GM21576 (cell line): ENCODE measurements at regions not wholly inside any gene's neighbourhood (a gene's known extent, or its start where the extent isn't known, plus 50 kb on each side); places are given as distances from the start of the nearest gene placed in this dataset.

ENCODE experiments used
- ATAC-seq: cut with Tn5 transposase; IDR thresholded peaks from one replicate; pipeline ENCODE4 v1.9.1; 2021; ENCODE audit warnings: mild to moderate bottlenecking, moderate library complexity; ENCODE audit not compliant: unreplicated experiment

DNA sequence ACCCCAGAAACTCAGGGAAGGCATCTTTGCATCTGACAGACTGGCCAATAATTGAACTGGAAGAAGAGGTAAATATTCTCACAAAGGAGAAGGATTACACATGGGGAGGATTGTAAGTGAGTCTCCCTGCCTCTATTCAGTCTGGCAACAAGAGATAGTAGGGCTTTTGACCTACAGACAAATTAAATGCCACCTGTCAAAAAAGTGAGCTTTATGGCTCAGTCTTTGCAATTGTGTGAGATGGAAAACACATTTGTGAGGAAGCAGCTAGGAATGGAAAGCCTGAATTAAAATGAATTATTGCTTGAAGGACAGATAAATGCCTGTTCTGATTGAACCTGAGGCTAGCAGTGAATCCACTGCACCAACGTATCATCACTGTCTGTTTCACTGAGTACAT, 173.3 kb upstream of the GOLIM4 start:
- no peak for ATAC-seq

- ATAC-seq, result no peak
Observed at GRCh38 chr3:168267179-168267578, 171.5 kb upstream of the GOLIM4 start.

GRCh38 chr3:168266335-168266734, 170.6 kb upstream of the GOLIM4 start:
- ATAC-seq, result no peak

DNA sequence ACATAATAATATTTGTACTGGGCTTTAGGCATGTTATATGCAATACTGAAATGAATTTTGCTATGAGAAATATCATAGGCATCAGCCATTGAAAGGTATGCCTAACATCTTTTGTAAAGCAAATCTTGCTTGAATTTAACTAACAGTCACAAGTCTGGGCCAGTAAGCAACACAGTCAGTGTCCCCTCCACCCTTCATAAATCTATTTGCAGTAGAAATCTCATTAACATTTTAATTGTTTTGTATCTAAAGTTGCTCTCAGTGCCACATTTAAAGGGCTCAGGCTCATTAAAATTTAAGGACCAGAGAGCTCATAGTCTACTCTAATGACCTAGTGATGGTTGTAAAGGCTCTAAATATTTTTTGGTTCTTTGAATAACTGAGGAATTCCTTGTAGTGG, 167.2 kb upstream of the GOLIM4 start:
- ATAC-seq, result no peak

DNA sequence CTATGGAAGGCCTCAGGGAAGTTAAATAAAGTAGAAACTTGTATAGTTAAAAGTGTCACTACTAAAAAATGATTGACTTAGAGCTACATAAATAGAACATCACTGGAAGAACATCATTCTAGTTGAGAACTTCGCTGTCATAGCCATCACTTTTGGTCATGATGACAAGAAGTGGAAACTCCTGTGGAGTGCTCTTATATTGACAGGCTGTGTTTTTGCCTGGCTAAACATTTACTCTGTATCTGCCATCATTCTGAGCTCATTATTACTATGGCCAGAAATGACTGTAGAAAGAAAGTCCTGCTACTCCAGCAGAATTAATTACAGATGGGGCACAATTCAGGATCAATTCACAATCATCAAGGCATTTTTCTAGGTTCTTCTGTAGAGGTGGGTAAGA, 165.1 kb upstream of the GOLIM4 start:
- no peak for ATAC-seq

DNA sequence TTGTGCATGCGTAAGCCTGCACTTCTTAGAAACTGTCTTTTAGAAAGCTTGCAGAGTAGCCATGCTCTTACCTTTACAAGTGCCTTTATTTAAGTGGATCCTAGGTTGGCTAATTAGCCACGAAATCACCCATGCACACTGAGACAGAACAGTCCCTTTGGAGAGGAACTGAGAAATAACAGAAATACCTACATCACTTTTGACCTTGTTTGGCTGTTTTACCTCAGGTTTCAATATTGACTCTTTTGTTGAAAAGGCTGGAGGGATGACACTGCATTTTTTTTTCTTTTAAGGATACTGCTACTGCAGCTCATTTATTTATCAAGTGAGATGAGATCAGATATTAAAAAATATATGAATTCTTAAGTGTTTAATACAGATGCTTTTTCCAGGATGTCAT, 155.6 kb upstream of the GOLIM4 start:
- ATAC-seq, result peak; percentile 51

- peak; percentile 26 for ATAC-seq
Observed at GRCh38 chr3:168250415-168250861, 154.7 kb upstream of the GOLIM4 start.

DNA sequence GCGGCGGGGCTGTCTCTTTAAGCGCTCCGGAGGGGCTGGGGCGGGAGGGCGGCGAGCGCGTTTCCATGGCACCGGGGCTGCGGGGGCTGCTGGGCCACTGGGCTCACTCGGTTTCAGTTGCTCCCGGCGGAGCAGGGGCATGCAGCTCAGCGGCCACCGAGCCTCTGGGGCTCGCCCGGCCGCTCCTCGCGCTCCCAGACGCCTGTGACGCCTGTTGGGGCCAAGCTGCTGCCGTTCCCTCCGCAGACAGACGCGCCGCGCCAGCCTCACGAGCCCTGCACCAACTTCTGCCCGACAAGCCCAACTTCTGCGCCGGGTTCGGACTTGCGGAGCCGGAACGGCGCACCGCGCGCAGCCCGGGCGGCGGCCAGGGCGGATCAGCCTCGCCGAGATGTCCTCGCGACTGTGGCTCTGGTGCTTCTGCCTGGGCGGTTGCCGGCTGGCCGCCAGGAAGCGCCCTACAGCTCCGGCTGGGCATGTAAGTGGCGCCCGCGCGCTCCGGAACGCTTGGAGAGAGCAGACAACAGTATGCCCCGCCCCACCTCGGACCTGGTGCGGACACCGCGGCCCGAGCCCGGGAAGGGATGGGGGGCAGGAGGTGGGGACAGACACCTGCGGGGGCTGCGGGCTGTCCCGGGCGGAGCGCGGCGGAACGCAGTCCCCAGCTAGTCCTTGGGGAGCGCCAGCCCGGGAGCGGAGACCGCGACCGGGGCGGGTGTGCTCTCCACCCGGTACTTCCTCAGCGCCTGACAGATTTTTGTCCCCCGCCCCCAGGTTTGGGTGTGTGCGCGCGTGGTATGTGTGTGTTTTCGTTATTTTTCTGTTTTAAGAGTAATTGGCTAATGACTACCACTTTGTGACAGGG, 154.1 kb upstream of the GOLIM4 start:
- ATAC-seq, result peak; percentile 71

DNA sequence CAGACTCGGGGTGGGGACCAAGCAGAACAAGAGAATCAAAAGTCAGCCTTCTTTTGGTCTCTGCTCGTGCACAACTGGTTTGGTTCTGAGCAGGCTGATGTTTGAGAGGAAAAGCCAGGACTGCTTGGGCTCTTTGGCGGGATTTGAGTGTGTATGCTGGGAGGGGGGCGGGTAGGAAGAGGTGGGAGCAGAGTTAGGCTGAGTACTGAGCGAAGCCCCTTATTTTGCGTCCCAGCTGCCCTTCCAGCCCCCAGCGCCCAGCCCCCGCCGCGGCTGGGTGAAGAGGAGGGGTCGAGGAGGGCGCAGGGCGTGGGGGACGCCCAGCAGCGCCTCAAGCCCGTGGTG, 153.5 kb upstream of the GOLIM4 start:
- ATAC-seq, result no peak

GRCh38 chr3:168248383-168249204, 152.9 kb upstream of the GOLIM4 start:
- no peak for ATAC-seq

- no peak for ATAC-seq
Observed at GRCh38 chr3:168241156-168241555, 145.4 kb upstream of the GOLIM4 start.

- ATAC-seq, result no peak
Observed at GRCh38 chr3:168239287-168239686, 143.6 kb upstream of the GOLIM4 start.

GRCh38 chr3:168233001-168233400, 137.3 kb upstream of the GOLIM4 start:
- no peak for ATAC-seq

- ATAC-seq, result no peak
Observed at GRCh38 chr3:168223085-168223484, 127.4 kb upstream of the GOLIM4 start.

DNA sequence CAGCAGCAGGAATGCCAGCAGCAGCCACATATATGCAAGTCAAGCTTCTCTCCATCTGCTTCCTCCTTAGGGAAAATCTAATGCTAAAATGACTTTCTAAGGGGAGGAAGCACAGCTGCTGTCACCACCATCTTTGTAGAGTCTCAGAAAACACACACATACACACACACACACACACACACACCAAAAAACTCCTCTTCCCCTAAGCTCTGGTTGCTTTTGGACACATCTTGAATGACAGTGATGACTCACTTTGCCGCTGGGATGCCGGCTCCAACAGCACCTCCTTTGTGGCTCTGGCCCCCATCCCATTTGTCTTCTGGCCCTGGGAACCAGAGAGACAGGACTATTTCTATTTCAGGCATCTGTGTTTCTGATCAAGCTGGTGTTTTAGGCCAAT, 124.8 kb upstream of the GOLIM4 start:
- no peak for ATAC-seq

GRCh38 chr3:168219530-168219929, 123.8 kb upstream of the GOLIM4 start:
- ATAC-seq, result no peak

DNA sequence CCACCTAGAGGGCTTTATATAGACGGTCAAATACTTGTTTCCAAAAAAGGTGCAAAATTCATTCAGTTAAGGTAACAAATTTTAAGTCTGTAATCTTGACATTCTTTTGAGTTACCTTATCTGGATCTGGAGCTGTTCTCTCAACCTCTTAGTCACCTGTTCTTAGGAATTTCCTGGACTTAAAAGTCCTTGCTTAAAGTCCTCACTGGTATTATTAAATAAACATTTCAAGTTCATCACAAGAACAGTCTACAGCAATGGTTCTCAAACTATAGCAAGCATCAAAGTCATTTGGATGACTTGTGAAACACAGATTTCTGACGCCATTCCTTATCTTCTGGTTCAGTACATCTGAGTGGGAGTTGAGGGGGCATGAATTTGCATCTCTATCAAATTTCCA, 122.9 kb upstream of the GOLIM4 start:
- ATAC-seq, result no peak

GRCh38 chr3:168216851-168217250, 121.1 kb upstream of the GOLIM4 start:
- ATAC-seq, result no peak

DNA sequence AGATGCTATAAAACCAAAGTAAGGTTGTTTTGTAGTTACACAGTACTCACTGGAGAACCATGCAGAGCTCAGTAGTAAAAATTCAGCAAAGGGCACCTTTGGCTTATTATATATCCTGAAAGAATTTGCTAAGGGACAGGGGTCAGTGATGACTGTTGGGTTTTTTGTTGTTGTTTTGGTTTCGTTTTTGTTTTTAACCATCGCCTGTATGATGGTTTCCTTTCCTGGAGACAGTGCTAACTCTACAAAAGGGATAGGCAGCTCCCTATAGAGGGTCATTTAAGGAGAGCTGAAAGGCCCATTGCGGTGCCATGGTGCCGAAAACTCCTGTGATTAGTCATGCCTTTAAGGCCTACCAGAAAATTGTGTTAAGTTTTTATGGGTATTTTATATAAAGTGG, 118.2 kb upstream of the GOLIM4 start:
- ATAC-seq, result peak; percentile 97

DNA sequence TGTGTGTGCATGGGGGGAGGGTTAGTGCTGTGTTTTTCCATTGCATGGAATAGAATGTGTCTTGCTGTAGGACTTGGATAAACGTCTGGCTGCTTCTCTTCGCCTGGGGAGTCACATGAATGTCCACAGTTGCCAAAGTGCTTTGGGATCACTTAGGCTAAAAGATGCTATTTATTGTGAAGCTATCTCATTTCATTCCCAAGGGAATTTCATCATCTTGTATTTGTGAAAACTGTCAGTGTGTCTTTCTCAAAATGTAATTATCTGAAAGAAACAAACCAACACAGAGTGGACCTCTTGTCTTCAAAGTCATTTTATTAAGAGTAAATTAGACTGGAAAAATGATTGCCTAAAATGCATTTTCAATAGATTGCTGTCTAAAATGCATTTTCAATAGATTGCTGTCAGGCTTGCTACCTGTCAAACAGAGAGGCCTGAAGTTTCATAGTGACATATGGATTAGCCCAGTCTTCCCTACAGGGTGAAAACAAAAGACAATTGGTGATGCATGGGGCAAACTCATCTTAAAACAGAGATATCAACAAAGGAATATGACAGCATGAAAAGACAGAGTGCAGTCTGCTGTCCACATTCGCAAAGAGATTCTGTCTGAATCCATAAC, 117.1 kb upstream of the GOLIM4 start:
- no peak for ATAC-seq

GRCh38 chr3:168205451-168205850, 109.7 kb upstream of the GOLIM4 start:
- ATAC-seq, result no peak

- ATAC-seq, result no peak
Observed at GRCh38 chr3:168197162-168197561, 101.4 kb upstream of the GOLIM4 start.
